ENCODE measurements at regions not wholly inside any gene's neighbourhood (a gene's known extent, or its start where the extent isn't known, plus 50 kb on each side); places are given as distances from the start of the nearest gene placed in this dataset.

DNA sequence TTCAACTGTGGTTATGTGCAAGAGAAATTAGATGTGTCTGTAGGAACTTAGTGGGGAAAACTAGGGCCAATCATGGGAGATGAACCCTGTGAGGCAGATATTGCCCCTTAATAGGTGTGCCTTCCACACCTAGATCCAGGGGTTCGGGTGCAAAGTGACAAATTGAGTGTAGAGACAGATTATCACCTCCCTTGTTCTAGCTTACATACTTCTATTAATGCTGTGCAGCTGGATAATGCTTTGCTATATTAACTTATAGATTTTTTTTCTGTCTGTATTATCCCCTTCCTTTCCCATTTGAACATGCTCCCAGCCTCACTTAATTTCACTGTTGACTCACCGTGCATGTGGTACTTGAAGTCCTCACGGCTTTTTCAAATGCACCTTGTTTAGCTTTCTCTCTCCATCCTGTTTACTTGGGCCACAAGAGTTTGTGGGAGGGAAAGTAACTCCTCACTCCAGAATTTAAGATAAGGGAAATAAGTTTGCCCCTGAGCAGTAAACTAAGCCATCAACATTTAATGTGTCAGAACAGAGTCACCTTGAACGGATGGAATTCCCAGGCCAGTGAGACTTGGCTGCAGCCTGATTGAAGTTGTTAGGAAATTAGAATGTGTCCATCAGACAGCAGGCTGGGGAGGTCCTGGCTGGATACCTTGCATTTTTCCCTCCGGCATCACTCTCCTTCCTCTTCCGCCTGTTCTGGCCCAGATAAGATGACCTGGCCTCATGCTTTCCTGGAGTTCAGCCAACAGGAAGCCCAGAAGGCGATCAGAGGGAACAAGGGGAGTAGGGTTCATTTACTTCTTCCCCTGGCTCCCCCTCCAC is 478.4 kb downstream of the BCOR start:
- TF ChIP-seq YY1 (IDR thresholded peaks at IDR 0.05; ENCODE audit: insufficient read depth, insufficient read length) (no peak), ZNF274 (IDR thresholded peaks at IDR 0.05; ENCODE audit: low read depth, low read length) (no peak)

Data from NT2/D1 (cell line).